ENCODE measurements at regions not wholly inside any gene's neighbourhood (a gene's known extent, or its start where the extent isn't known, plus 50 kb on each side); places are given as distances from the start of the nearest gene placed in this dataset.
A peak's percentile ranks its signal among the peaks of the same experiment; 100 is the strongest.

GRCh38 chr10:22816298-22816653, 101.9 kb upstream of the PIP4K2A start (continued):
- TF ChIP-seq CHD7 (IDR thresholded peaks at IDR 0.05; ENCODE audit: low read depth, low read length): no peak
- no peak for TF ChIP-seq POLR2AphosphoS5 (IDR thresholded peaks at IDR 0.05; ENCODE audit: control insufficient read depth, insufficient read depth, low read depth, low read length)
- no peak for TF ChIP-seq ZZZ3 (IDR thresholded peaks at IDR 0.05)
- TF ChIP-seq, protein P1, sequence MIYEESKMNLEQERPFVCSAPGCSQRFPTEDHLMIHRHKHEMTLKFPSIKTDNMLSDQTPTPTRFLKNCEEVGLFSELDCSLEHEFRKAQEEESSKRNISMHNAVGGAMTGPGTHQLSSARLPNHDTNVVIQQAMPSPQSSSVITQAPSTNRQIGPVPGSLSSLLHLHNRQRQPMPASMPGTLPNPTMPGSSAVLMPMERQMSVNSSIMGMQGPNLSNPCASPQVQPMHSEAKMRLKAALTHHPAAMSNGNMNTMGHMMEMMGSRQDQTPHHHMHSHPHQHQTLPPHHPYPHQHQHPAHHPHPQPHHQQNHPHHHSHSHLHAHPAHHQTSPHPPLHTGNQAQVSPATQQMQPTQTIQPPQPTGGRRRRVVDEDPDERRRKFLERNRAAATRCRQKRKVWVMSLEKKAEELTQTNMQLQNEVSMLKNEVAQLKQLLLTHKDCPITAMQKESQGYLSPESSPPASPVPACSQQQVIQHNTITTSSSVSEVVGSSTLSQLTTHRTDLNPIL (CRISPR knock-in tag; IDR thresholded peaks at IDR 0.05): no peak
- no peak for TF ChIP-seq TCF7 (IDR thresholded peaks at IDR 0.05; ENCODE audit: borderline replicate concordance)
- TF ChIP-seq ZNF324 (CRISPR knock-in tag; IDR thresholded peaks at IDR 0.05): no peak
- TF ChIP-seq TOE1 (IDR thresholded peaks at IDR 0.05; ENCODE audit: borderline replicate concordance): peak; percentile 62
- no peak for TF ChIP-seq TOE1 (CRISPR knock-in tag; IDR thresholded peaks at IDR 0.05; ENCODE audit: borderline replicate concordance, low read depth)
- TF ChIP-seq ZNF140 (CRISPR knock-in tag; IDR thresholded peaks at IDR 0.05): no peak
- TF ChIP-seq CBX8 (IDR thresholded peaks at IDR 0.05; ENCODE audit: borderline replicate concordance, extremely low read depth, low read depth, low read length, poor library complexity, severe bottlenecking): no peak
- TF ChIP-seq, protein P2, sequence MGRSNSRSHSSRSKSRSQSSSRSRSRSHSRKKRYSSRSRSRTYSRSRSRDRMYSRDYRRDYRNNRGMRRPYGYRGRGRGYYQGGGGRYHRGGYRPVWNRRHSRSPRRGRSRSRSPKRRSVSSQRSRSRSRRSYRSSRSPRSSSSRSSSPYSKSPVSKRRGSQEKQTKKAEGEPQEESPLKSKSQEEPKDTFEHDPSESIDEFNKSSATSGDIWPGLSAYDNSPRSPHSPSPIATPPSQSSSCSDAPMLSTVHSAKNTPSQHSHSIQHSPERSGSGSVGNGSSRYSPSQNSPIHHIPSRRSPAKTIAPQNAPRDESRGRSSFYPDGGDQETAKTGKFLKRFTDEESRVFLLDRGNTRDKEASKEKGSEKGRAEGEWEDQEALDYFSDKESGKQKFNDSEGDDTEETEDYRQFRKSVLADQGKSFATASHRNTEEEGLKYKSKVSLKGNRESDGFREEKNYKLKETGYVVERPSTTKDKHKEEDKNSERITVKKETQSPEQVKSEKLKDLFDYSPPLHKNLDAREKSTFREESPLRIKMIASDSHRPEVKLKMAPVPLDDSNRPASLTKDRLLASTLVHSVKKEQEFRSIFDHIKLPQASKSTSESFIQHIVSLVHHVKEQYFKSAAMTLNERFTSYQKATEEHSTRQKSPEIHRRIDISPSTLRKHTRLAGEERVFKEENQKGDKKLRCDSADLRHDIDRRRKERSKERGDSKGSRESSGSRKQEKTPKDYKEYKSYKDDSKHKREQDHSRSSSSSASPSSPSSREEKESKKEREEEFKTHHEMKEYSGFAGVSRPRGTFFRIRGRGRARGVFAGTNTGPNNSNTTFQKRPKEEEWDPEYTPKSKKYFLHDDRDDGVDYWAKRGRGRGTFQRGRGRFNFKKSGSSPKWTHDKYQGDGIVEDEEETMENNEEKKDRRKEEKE (IDR thresholded peaks at IDR 0.05; ENCODE audit: borderline replicate concordance in 1 of 2, control insufficient read depth in 1 of 2, low read depth in 2 of 2, low read length in 1 of 2): no peak
- no peak for TF ChIP-seq MEIS2 (IDR thresholded peaks at IDR 0.05; ENCODE audit: partially characterized antibody)
